GM12878 (cell line): ENCODE measurements at regions not wholly inside any gene's neighbourhood (a gene's known extent, or its start where the extent isn't known, plus 50 kb on each side); places are given as distances from the start of the nearest gene placed in this dataset.

Experiments used
- ATAC-seq: fragments of 200-7000 bp; cut with Tn5 transposase; 3 replicates; pipeline ENCODE4 v1.9.1; 2020; ENCODE audit warnings: mild to moderate bottlenecking, moderate library complexity
- BruUV-seq: library from RNA; stranded (reverse); fragments of 400-500 nt; replicated peaks from 2 replicates; lab custom pipeline; 2021; lab: Mats Ljungman, UMichigan
- CTCF ChIA-PET: fragments of 300-600 bp; sonication (Branson Sonifier 250); formaldehyde crosslinking; extraction: SDS; loops from one replicate; lab custom pipeline; 2021; ENCODE audit warnings: inconsistent platforms; lab: Yijun Ruan, JAX
- POLR2A ChIA-PET: fragments of 350-600 bp; formaldehyde crosslinking; extraction: SDS; loops from one replicate; lab custom pipeline; 2021; ENCODE audit warnings: inconsistent platforms; lab: Charles Lee
- RAD21 ChIA-PET: fragments of 300-600 bp; sonication (Branson Sonifier 250); formaldehyde crosslinking; loops from one replicate; lab custom pipeline; 2023; ENCODE audit warnings: antibody characterized with exemption; ENCODE audit not compliant: unreplicated experiment; lab: Charles Lee
- SMC1A ChIA-PET: fragments of 300-600 bp; sonication (Branson Sonifier 250); formaldehyde crosslinking; loops from one replicate; lab custom pipeline; 2023; ENCODE audit not compliant: unreplicated experiment, uncharacterized antibody; lab: Charles Lee
- DNase-seq: peaks from one replicate; pipeline ENCODE4 v3.0.0-alpha.2; 2011; ENCODE audit warnings: low read depth, low spot score
- FAIRE-seq: peaks from 3 replicates; lab custom pipeline; 2011; peaks lifted over from hg19 to GRCh38; lab: Jason Lieb, UNC
- H2AFZ ChIP-seq: 2 replicates; pipeline ENCODE4 v1.6.0; 2011; ENCODE audit warnings: low read depth, low read length, control low read depth; ENCODE audit not compliant: control insufficient read depth
- H3K27ac ChIP-seq: 2 replicates; pipeline ENCODE4 v1.5.1; 2011; ENCODE audit warnings: control low read depth; ENCODE audit not compliant: control insufficient read depth, insufficient read depth
- H3K27me3 ChIP-seq, 2 experiments: replicated peaks in 1 of 2; 2 replicates each; pipeline versions ENCODE4 v1.6.0 to v1.6.1; 2011; ENCODE audit warnings: low read length in 1 of 2; ENCODE audit not compliant: control insufficient read depth in 2 of 2, insufficient read depth in 2 of 2
- H3K36me3 ChIP-seq, 2 experiments: 2 replicates each; pipeline ENCODE4 v1.5.1; 2011; ENCODE audit warnings: low read length in 1 of 2; ENCODE audit not compliant: control insufficient read depth in 2 of 2, insufficient read depth in 2 of 2
- H3K4me1 ChIP-seq: 2 replicates; pipeline ENCODE4 v1.6.1; 2011; ENCODE audit warnings: mild to moderate bottlenecking, low read length, moderate library complexity, mixed read lengths; ENCODE audit not compliant: control insufficient read depth, insufficient read depth
- H3K4me2 ChIP-seq: 2 replicates; pipeline ENCODE4 v1.6.0; 2011; ENCODE audit warnings: control low read depth; ENCODE audit not compliant: control insufficient read depth, insufficient read depth
- H3K4me3 ChIP-seq: fragments of 200-600 bp; sonication (generic); 2 replicates; pipeline ENCODE4 v1.5.1; 2016
- H3K79me2 ChIP-seq: 2 replicates; pipeline ENCODE4 v1.6.0; 2011; ENCODE audit warnings: low read length; ENCODE audit not compliant: control insufficient read depth, insufficient read depth
- H3K9ac ChIP-seq: 2 replicates; pipeline ENCODE4 v1.8.0; 2011; ENCODE audit warnings: low read length, control low read depth, mixed read lengths; ENCODE audit not compliant: control insufficient read depth, insufficient read depth
- H3K9me3 ChIP-seq: replicated peaks from 3 replicates; pipeline ENCODE4 v1.5.1; 2011; ENCODE audit warnings: mild to moderate bottlenecking, low read length; ENCODE audit not compliant: control insufficient read depth, insufficient read depth
- H4K20me1 ChIP-seq: 2 replicates; pipeline ENCODE4 v1.6.0; 2011; ENCODE audit not compliant: control insufficient read depth, insufficient read depth
- BHLHE40 ChIP-seq, 2 experiments: fragments of 450-650 bp in 1 of 2; IDR thresholded peaks; 2 replicates each; pipeline ENCODE4 v1.6.1; 2011 to 2017; ENCODE audit warnings: low read depth in 2 of 2, borderline replicate concordance in 1 of 2, improper control_type of control experiment in 1 of 2, low read length in 1 of 2, mild to moderate bottlenecking in 1 of 2
- BMI1 ChIP-seq: fragments of 450-650 bp; IDR thresholded peaks from 2 replicates; pipeline ENCODE4 v1.6.1; 2016; ENCODE audit warnings: mild to moderate bottlenecking, moderate library complexity, borderline replicate concordance
- CBX3 ChIP-seq: fragments of 200-600 bp; sonication (generic); IDR thresholded peaks from 2 replicates; pipeline ENCODE4 v1.6.1; 2016; ENCODE audit warnings: low read depth, borderline replicate concordance
- ESRRA ChIP-seq: IDR thresholded peaks from 2 replicates; pipeline ENCODE4 v1.6.1; 2012; ENCODE audit warnings: mild to moderate bottlenecking, low read length, improper control_type of control experiment
- EZH2 ChIP-seq: IDR thresholded peaks from 2 replicates; pipeline ENCODE4 v1.6.1; 2012; ENCODE audit warnings: low read depth, mild to moderate bottlenecking, control low read depth, inconsistent platforms, low read length, borderline replicate concordance; ENCODE audit not compliant: control insufficient read depth
- JUND ChIP-seq: IDR thresholded peaks from 2 replicates; pipeline ENCODE4 v1.6.1; 2012; ENCODE audit warnings: low read depth, mild to moderate bottlenecking, low read length, improper control_type of control experiment, moderate library complexity
- MEF2A ChIP-seq: IDR thresholded peaks from 2 replicates; pipeline ENCODE4 v1.6.1; 2011; ENCODE audit warnings: low read depth, mild to moderate bottlenecking, low read length, moderate library complexity; ENCODE audit not compliant: insufficient read depth
- NR2C2 ChIP-seq: IDR thresholded peaks from 2 replicates; pipeline ENCODE4 v1.6.1; 2011; ENCODE audit warnings: borderline replicate concordance, low read depth; ENCODE audit not compliant: control insufficient read depth, insufficient read length
- PAX5 ChIP-seq: IDR thresholded peaks from 2 replicates; pipeline ENCODE4 v1.6.1; 2011; ENCODE audit warnings: low read depth, low read length, borderline replicate concordance
- RAD51 ChIP-seq: fragments of 450-650 bp; IDR thresholded peaks from 2 replicates; pipeline ENCODE4 v1.6.1; 2016; ENCODE audit warnings: moderate library complexity, mild to moderate bottlenecking, inconsistent platforms
- SIN3A ChIP-seq: IDR thresholded peaks from 2 replicates; pipeline ENCODE4 v1.6.1; 2012; ENCODE audit warnings: low read depth, low read length, improper control_type of control experiment
- STAT1 ChIP-seq: fragments of 450-650 bp; conservative IDR thresholded peaks from 2 replicates; pipeline ENCODE4 v1.6.1; 2014; ENCODE audit warnings: antibody characterized with exemption, mild to moderate bottlenecking
- YBX1 ChIP-seq: fragments of 450-650 bp; IDR thresholded peaks from 2 replicates; pipeline ENCODE4 v1.6.1; 2016; ENCODE audit warnings: antibody characterized with exemption
- ZNF217 ChIP-seq: fragments of 450-650 bp; IDR thresholded peaks from 2 replicates; pipeline ENCODE4 v1.6.1; 2017; ENCODE audit warnings: antibody characterized with exemption, mild to moderate bottlenecking
- WGBS: methylation state at CpG from one replicate; pipeline ENCODE4 v1.1.6; 2016; ENCODE audit warnings: low lambda C conversion rate; ENCODE audit not compliant: insufficient replicate concordance, insufficient coverage; ENCODE audit errors: missing lambda C conversion rate; 5-methylcytosine and 5-hydroxymethylcytosine counted together
- in situ Hi-C: fragments of 300-500 bp; cut with MboI; formaldehyde crosslinking; loops from 9 replicates; pipeline ENCODE4 v1.14.3; 2018; ENCODE audit warnings: mixed read lengths
- intact Hi-C: fragments of 100-400 bp; cut with micrococcal nuclease; formaldehyde crosslinking; loops from one replicate; pipeline ENCODE4 v1.14.2; 2022; ENCODE audit not compliant: unreplicated experiment
- TF ChIP-seq, protein P1 (sequence below): fragments of 150-350 bp; IDR thresholded peaks from 2 replicates; pipeline ENCODE4 v1.6.1; 2016; ENCODE audit warnings: low read depth, low read length
- TF ChIP-seq, protein P2 (sequence below): fragments of 450-650 bp; IDR thresholded peaks from 2 replicates; pipeline ENCODE4 v1.6.1; 2014; ENCODE audit warnings: mild to moderate bottlenecking
- TF ChIP-seq, protein P3 (sequence below): IDR thresholded peaks from 2 replicates; pipeline ENCODE4 v1.6.1; 2011; ENCODE audit warnings: low read depth, low read length, improper control_type of control experiment, borderline replicate concordance

DNA sequence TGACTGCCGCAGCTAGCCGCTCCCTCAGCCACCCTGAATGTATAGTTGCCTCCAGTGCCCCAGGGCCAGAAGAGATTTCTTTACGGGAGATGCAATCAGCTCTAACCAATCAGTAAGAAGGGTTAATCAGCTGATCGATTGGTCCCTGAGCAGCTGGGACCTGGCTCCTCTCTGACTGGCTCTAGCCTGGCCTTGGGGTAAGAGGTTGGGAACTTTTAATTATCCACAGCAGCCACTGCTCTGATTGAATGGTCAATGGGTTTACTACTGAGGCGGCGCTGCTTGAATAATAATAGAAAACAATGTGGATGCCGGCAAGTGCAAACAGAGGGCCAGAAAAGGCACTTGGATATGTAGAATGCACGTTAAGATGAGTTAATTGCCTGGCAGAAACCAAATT is 99.8 kb downstream of the TFAP2A start:
- Histone ChIP-seq H3K36me3 (no peaks in the 10 kb centered on the region), H3K9ac (no peak overlapping the region), H4K20me1 (no peaks in the 10 kb centered on the region), H3K4me3 (no peak overlapping the region), H3K9me3 (no peaks in the 10 kb centered on the region), H2AFZ (no peak overlapping the region), H3K4me1 (no peaks in the 10 kb centered on the region), H3K4me2 (no peak overlapping the region), H3K27ac (no peak overlapping the region), H3K27me3 (no peaks in the 10 kb centered on the region; a peak in 2 of 4 replicates), H3K79me2 (no peaks in the 10 kb centered on the region)
- BruUV-seq = no TSS peak
- ChIA-PET SMC1A (no interaction called here), RAD21 (no interaction called here), CTCF (interaction anchor here (0.7 kb wide), 1 partner anchor 29 kb away, joined by 3 read pairs; no protein-coding TSS in a partner anchor), POLR2A (no interaction called here)
- DNase-seq (no peak), ATAC-seq (no peak), FAIRE-seq (no peak)
- intact Hi-C loops (no loop called here), in situ Hi-C loops (no loop called here)
- WGBS = 31% methylated on average over 8 of the region's 8 CpGs
- no peak for TF ChIP-seq ESRRA
- no peak for TF ChIP-seq JUND
- TF ChIP-seq YBX1 = no peak
- TF ChIP-seq, protein P1, sequence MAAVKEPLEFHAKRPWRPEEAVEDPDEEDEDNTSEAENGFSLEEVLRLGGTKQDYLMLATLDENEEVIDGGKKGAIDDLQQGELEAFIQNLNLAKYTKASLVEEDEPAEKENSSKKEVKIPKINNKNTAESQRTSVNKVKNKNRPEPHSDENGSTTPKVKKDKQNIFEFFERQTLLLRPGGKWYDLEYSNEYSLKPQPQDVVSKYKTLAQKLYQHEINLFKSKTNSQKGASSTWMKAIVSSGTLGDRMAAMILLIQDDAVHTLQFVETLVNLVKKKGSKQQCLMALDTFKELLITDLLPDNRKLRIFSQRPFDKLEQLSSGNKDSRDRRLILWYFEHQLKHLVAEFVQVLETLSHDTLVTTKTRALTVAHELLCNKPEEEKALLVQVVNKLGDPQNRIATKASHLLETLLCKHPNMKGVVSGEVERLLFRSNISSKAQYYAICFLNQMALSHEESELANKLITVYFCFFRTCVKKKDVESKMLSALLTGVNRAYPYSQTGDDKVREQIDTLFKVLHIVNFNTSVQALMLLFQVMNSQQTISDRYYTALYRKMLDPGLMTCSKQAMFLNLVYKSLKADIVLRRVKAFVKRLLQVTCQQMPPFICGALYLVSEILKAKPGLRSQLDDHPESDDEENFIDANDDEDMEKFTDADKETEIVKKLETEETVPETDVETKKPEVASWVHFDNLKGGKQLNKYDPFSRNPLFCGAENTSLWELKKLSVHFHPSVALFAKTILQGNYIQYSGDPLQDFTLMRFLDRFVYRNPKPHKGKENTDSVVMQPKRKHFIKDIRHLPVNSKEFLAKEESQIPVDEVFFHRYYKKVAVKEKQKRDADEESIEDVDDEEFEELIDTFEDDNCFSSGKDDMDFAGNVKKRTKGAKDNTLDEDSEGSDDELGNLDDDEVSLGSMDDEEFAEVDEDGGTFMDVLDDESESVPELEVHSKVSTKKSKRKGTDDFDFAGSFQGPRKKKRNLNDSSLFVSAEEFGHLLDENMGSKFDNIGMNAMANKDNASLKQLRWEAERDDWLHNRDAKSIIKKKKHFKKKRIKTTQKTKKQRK = no peak
- no peak for TF ChIP-seq MEF2A
- TF ChIP-seq PAX5 = no peak
- no peak for TF ChIP-seq BMI1
- TF ChIP-seq NR2C2 = no peak
- no peak for TF ChIP-seq EZH2
- TF ChIP-seq RAD51 = no peak
- TF ChIP-seq, protein P2, sequence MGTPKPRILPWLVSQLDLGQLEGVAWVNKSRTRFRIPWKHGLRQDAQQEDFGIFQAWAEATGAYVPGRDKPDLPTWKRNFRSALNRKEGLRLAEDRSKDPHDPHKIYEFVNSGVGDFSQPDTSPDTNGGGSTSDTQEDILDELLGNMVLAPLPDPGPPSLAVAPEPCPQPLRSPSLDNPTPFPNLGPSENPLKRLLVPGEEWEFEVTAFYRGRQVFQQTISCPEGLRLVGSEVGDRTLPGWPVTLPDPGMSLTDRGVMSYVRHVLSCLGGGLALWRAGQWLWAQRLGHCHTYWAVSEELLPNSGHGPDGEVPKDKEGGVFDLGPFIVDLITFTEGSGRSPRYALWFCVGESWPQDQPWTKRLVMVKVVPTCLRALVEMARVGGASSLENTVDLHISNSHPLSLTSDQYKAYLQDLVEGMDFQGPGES = no peak
- TF ChIP-seq ZNF217 = no peak
- TF ChIP-seq CBX3 = no peak
- TF ChIP-seq BHLHE40 (IDR thresholded peaks at IDR 0.05; ENCODE audit: borderline replicate concordance in 1 of 2, low read depth in 2 of 2, low read length in 1 of 2) = no peak
- TF ChIP-seq SIN3A = no peak
- no peak for TF ChIP-seq STAT1
- TF ChIP-seq, protein P3, sequence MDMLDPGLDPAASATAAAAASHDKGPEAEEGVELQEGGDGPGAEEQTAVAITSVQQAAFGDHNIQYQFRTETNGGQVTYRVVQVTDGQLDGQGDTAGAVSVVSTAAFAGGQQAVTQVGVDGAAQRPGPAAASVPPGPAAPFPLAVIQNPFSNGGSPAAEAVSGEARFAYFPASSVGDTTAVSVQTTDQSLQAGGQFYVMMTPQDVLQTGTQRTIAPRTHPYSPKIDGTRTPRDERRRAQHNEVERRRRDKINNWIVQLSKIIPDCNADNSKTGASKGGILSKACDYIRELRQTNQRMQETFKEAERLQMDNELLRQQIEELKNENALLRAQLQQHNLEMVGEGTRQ = no peak
